ENCODE measurements at regions not wholly inside any gene's neighbourhood (a gene's known extent, or its start where the extent isn't known, plus 50 kb on each side); places are given as distances from the start of the nearest gene placed in this dataset.

- intact Hi-C loops (cut with DNase I): no loop called here
- no peaks in the 10 kb centered on the region for H3K36me3 ChIP-seq
- H3K27ac ChIP-seq (replicated peaks in 1 of 4): no peak overlapping the region
- DNase-seq (ENCODE audit: extremely low spot score): no peak
- H3K4me1 ChIP-seq: no peaks in the 10 kb centered on the region
- H3K9me3 ChIP-seq: no peaks in the 10 kb centered on the region
- no peak overlapping the region for H3K4me3 ChIP-seq
- WGBS: 50% methylated on average over 1 of the region's 1 CpG
- TF ChIP-seq EP300 (IDR thresholded peaks at IDR 0.05) (no peak), POLR2AphosphoS5 (IDR thresholded peaks at IDR 0.05) (no peak), POLR2A (IDR thresholded peaks at IDR 0.05; ENCODE audit: low read depth) (no peak)
- TF ChIP-seq, protein P1, sequence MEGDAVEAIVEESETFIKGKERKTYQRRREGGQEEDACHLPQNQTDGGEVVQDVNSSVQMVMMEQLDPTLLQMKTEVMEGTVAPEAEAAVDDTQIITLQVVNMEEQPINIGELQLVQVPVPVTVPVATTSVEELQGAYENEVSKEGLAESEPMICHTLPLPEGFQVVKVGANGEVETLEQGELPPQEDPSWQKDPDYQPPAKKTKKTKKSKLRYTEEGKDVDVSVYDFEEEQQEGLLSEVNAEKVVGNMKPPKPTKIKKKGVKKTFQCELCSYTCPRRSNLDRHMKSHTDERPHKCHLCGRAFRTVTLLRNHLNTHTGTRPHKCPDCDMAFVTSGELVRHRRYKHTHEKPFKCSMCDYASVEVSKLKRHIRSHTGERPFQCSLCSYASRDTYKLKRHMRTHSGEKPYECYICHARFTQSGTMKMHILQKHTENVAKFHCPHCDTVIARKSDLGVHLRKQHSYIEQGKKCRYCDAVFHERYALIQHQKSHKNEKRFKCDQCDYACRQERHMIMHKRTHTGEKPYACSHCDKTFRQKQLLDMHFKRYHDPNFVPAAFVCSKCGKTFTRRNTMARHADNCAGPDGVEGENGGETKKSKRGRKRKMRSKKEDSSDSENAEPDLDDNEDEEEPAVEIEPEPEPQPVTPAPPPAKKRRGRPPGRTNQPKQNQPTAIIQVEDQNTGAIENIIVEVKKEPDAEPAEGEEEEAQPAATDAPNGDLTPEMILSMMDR (IDR thresholded peaks at IDR 0.05): no peak
- H3K27me3 ChIP-seq: no peaks in the 10 kb centered on the region
These were observed 243.5 kb upstream of the ANO3 start for GRCh38 chr11:26088391-26088790.

DNA sequence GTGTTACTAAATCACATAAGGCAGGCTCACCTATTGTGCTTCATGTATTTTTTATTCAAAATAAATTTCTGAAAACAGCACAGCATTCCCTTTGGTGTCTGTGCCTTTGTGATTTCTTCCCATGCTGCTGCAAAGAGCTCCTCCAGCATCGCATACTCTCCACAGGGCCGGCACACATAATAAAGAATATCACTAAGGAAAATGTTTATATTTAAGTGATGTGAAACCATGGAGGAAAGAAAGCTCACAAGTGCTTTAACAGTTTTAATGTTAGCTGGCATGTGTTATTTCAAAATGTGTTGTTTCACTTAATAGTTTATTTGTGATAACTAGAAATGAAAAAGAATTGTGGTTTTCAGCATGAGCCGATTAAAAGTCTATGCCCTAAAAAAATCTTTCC lies 241.3 kb upstream of the ANO3 start:
- Histone ChIP-seq H3K4me3 (no peak overlapping the region), H3K36me3 (no peaks in the 10 kb centered on the region), H3K4me1 (no peaks in the 10 kb centered on the region), H3K9me3 (no peaks in the 10 kb centered on the region), H3K27me3 (no peaks in the 10 kb centered on the region), H3K27ac (replicated peaks in 1 of 4) (no peak overlapping the region)
- intact Hi-C loops (cut with DNase I): no loop called here
- DNase-seq (ENCODE audit: extremely low spot score): no peak
- WGBS: 71% methylated on average over 3 of the region's 3 CpGs
- TF ChIP-seq, protein P1 (IDR thresholded peaks at IDR 0.05): no peak
- TF ChIP-seq POLR2AphosphoS5 (IDR thresholded peaks at IDR 0.05) (no peak), POLR2A (IDR thresholded peaks at IDR 0.05; ENCODE audit: low read depth) (no peak), EP300 (IDR thresholded peaks at IDR 0.05) (no peak)

- intact Hi-C loops (cut with DNase I): no loop called here
- WGBS: 94% methylated on average over 2 of the region's 2 CpGs
- no peak for DNase-seq (ENCODE audit: extremely low spot score)
These were observed 238.7 kb upstream of the ANO3 start for GRCh38 chr11:26093206-26093605.

DNA sequence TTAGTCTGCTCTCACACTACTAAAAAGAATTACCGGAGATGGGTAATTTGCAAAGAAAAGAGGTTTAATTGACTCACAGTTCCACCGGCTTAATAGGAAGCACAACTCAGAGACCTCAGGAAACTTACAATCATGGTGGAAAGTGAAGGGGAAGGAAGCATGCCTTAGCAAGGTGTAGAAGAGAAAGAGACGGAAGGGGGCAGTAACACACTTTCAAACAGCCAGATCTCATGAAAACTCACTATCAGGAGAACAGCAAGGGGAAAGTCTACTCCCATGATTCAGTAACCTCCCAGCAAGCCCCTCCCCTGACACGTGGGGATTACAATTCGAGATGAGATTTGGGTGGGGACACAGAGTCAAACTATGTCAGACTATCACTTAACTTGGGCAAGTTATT lies 236.6 kb upstream of the ANO3 start:
- H3K4me1 ChIP-seq: peaks cover 0 to 4% (median 0%) of the 10 kb centered on the region in 4 donors
- intact Hi-C loops (cut with DNase I): no loop called here
- no peak overlapping the region for H3K27ac ChIP-seq (replicated peaks in 1 of 4)
- WGBS: 67% methylated on average over 5 of the region's 5 CpGs
- no peak for DNase-seq (ENCODE audit: extremely low spot score)
- no peak overlapping the region for H3K4me3 ChIP-seq
- TF ChIP-seq POLR2AphosphoS5 (IDR thresholded peaks at IDR 0.05): no peak
- no peak for TF ChIP-seq POLR2A (IDR thresholded peaks at IDR 0.05; ENCODE audit: low read depth)
- TF ChIP-seq EP300 (IDR thresholded peaks at IDR 0.05): no peak
- TF ChIP-seq, protein P1 (IDR thresholded peaks at IDR 0.05): no peak
- H3K9me3 ChIP-seq: no peaks in the 10 kb centered on the region
- H3K36me3 ChIP-seq: no peaks in the 10 kb centered on the region
- no peaks in the 10 kb centered on the region for H3K27me3 ChIP-seq

More at GRCh38 chr11:26093206-26093605, 238.7 kb upstream of the ANO3 start:
- no peak for TF ChIP-seq POLR2A (IDR thresholded peaks at IDR 0.05; ENCODE audit: low read depth)
- TF ChIP-seq, protein P1 (IDR thresholded peaks at IDR 0.05): no peak
- no peak for TF ChIP-seq EP300 (IDR thresholded peaks at IDR 0.05)
- TF ChIP-seq POLR2AphosphoS5 (IDR thresholded peaks at IDR 0.05): no peak
- Histone ChIP-seq H3K4me1 (peaks cover 0 to 4% (median 0%) of the 10 kb centered on the region in 4 donors), H3K36me3 (no peaks in the 10 kb centered on the region), H3K9me3 (no peaks in the 10 kb centered on the region), H3K27ac (replicated peaks in 1 of 4) (no peak overlapping the region), H3K27me3 (no peaks in the 10 kb centered on the region), H3K4me3 (no peak overlapping the region)

- peaks cover 0 to 4% (median 0%) of the 10 kb centered on the region in 4 donors for H3K4me1 ChIP-seq
- H3K4me3 ChIP-seq: no peak overlapping the region
- no peaks in the 10 kb centered on the region for H3K9me3 ChIP-seq
- no peaks in the 10 kb centered on the region for H3K36me3 ChIP-seq
- no peaks in the 10 kb centered on the region for H3K27me3 ChIP-seq
- no peak for DNase-seq (ENCODE audit: extremely low spot score)
- TF ChIP-seq, protein P1 (IDR thresholded peaks at IDR 0.05): no peak
- no peak for TF ChIP-seq POLR2AphosphoS5 (IDR thresholded peaks at IDR 0.05)
- 40% methylated on average over 6 of the region's 6 CpGs for WGBS
- no peak overlapping the region for H3K27ac ChIP-seq (replicated peaks in 1 of 4)
- intact Hi-C loops (cut with DNase I): no loop called here
These were observed 235.5 kb upstream of the ANO3 start for GRCh38 chr11:26096451-26096850.
